Activated CD4-positive, alpha-beta T cell treated with anti-CD3 and anti-CD28 coated beads, Interleukin-2, Interleukin-4, amounts not matched to agents 100 ng/mL and 50 ng/mL, durations not matched to agents 16 hours and 8 hours (primary cell): ENCODE measurements at regions not wholly inside any gene's neighbourhood (a gene's known extent, or its start where the extent isn't known, plus 50 kb on each side); places are given as distances from the start of the nearest gene placed in this dataset.
"Not testable (repeated sequence)": the region's sequence is repeated elsewhere in the genome, so short reads cannot be mapped to it uniquely, and the experiment has no call there.

Experiments
- DNase-seq: peaks from one replicate; pipeline ENCODE4 v3.0.0-alpha.2; 2020; ENCODE audit warnings: low spot score

DNA sequence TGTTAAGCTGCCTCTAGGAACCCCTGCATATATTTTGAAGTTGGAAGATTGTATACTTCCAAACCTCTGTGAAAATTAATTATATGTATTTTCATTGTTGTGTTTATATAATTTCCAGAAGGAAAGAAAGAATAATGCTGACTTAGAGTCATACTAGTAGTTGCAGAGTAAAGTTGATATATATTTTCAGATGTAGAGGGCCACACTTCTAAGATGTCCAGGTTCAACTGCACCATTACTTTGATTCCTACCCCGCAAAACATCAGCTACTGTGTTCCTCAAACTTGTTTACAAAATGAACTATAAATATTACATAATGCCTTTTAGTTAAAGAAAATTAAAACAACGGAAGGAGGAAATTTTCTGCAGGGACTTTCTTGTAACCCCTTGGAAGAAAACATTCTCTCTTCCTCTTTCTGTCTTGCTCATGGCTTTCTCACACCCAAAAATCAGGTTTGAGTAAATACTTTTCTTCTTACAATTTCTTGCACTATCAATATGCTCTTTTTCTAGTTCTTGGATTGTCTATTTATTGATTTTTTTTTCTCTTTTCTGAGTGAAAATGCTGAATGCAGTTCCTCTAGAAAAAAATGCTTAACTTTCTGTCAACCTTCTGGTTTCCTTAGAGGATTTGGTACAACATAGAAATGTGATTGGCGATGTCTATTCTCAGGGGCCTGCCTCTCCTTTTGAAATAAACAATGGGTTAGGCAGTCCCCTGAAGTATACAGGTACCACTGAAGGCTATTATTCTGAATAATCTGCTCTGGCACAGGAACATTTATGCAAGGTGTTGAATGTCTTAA is 867.8 kb downstream of the TTLL7 start:
- DNase-seq = no peak

- DNase-seq = no peak
These were observed 869.8 kb downstream of the TTLL7 start for GRCh38 chr1:83129107-83129506.

GRCh38 chr1:83125456-83125855 is 873.5 kb downstream of the TTLL7 start:
- DNase-seq = no peak

DNA sequence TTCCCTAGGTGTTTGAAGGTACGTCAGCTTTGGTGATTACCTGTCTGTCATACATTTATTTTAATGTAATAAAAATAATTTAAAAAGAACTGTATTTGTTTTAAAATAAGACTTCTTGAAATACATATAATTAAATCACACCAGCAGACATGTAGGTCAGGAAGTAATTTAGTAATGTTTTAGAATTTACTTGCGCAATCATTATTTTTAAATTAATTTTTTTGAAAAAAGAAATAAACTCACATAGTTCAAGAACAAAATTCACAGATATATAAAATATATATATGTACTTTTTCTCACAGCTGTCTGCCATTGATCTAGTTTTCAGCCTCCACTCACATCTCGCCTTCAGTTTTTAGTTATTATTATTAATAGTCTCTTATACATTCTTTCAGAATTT is 875.9 kb downstream of the TTLL7 start:
- DNase-seq = no peak

DNA sequence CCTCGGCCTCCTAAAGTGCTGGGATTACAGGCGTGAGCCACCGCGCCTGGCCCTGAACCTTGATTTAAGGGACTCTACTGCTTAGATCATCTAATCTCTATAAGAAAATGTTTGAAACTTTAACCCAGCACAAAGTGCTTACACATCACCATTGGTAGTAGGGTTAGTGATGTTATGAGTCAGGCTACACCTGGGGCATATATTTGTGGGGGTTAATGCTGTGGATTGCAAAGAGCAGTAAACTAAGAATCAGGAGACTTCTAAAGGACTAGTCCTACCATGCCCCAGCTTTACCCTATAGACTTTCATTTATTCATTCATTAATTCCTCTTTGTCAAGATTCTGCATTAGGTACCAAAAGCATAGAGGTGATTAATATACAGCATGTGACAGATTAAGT is 880.5 kb downstream of the TTLL7 start:
- DNase-seq = no peak

DNA sequence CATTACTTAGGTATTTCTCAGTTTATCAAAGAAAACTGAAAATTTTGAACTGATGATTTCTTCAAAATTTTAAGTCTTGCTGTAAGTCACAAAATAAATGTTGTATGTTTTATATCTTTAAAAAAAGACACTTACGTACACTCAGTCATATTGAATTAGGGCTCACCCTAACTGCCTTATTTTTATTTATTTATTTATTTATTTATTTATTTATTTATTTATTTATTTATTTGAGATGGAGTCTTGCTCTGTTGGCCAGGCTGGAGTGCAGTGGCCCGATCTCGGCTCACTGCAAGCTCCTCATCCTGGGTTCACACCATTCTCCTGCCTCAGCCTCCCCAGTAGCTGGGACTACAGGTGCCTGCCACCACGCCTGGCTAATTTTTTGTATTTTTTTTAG is 881.9 kb downstream of the TTLL7 start:
- not testable (repeated sequence) for DNase-seq

DNA sequence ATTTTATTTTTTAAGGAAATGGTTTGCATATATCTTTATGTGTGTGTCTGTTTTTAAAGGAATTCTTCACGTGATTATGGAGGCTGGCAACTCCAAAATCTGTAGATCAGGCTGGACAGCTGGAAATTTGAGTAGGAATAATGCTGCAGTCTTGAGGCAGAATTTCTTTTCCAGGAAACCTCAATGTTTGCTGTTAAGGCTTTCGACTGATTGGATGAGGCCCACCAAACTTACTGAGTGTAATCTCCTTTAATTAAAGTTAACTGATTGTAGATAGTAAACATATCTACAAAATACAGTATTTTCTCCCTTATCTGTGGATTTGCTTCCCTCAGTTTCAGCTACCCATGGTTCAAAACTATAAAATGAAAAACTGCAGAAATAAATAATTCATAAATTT is 883.1 kb downstream of the TTLL7 start:
- no peak for DNase-seq

DNA sequence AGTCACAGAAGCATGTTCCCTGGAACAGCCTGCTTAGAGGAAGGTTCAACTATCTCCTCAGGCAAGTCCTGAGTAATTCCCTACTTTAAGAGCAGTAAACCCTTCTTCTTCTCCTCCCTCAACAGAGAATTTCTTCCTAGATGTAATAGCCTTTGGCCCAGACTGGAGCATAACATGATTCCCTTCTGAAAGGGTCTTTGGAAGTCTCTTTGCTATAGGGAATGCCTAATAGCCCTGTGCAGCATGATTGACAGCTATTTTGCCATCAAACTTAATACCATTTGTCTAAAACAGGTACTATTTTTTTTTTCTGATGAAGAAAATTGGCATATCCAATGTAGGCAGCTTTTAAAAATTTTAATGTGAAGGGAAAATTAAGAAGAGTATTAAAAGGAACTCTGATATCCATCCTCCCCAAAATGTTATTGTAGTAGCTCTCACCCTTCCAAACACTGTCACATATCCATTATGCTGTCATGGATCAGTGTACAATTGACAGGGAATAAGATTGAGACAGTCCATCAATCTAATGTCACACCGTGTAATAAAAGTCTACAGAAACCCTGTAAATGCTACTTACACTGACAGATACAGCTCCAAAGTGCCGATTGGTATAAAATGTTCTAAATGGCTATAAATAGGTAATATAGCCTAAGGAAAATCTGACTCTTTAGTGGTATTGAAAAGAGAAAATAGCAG is 884.6 kb downstream of the TTLL7 start:
- no peak for DNase-seq

GRCh38 chr1:83113652-83114051 is 885.3 kb downstream of the TTLL7 start:
- DNase-seq = no peak

DNA sequence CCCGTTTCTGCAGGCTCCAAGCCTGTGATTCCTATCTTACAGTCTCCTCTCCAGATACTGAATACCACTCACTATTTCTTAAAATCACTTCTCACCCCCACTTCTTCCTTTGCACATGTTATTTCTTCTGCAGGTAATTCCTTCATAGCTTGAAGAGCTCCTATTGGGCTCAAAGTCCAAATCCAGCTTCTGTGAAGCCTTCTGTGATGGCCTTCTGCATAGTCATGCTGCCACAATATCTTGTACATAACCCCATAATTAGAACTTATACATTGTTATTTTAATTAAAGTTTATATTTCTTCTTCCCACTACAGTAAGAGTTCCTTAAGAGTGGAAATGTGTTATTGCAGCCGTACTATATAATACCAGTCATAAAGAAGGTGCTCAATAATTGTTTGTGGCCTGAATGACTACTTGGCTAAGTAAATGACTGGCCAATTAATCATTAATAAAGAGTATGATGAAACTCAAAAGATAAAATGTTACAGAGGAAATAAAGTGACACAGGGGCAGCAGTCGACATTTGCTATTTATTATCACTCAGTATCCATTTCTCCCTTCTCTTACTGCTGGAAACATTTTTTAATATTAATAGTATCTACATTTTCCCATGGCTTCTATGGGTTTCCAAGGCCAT is 886.6 kb downstream of the TTLL7 start:
- no peak for DNase-seq

- no peak for DNase-seq
These were observed 888.8 kb downstream of the TTLL7 start for GRCh38 chr1:83110156-83110555.

- DNase-seq = peak; percentile 23
These were observed 889.2 kb downstream of the TTLL7 start for GRCh38 chr1:83109692-83110091.

DNA sequence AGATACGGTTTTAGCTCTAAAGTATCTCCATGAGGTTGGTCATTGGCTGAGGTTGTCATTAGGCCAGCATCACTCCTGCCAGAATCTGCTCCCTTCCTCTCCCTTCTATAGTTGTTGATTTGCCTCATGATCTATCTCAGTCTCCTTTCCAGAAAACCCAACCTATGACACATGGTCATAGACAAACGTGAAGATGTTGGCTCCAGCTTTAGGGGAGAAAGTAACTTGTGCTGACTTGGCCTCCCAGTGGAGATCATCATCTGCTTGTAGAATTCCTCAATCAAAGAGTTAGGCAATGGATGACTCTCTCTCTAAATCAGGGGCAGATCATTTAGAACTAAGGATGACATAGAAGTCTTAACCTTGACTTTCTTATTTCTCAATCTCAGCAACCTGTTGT is 894.4 kb downstream of the TTLL7 start:
- no peak for DNase-seq

- no peak for DNase-seq
These were observed 895.6 kb downstream of the TTLL7 start for GRCh38 chr1:83103341-83103740.

GRCh38 chr1:83102630-83103071 is 896.3 kb downstream of the TTLL7 start:
- DNase-seq = no peak

DNA sequence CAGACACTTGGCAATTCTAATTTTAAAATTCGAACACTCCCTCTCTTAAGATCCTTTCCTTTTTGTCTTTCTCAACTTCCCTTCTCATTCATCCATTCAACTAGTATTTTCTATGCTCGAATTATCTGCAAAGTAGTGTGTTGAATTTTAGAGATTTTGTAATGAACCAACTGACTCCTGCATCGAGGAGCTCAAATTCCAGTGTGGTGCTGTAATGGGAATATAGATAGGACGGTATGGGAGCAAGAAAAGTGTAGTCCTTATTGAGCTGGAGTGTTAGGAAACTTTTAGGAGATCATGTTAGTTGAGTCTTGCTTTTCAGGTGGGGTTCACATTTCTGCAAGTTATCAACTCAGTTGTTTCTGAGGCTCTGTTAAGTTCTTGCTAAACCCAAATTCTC is 897.5 kb downstream of the TTLL7 start:
- DNase-seq = no peak

GRCh38 chr1:83100133-83100532 is 898.8 kb downstream of the TTLL7 start:
- DNase-seq = no peak

DNA sequence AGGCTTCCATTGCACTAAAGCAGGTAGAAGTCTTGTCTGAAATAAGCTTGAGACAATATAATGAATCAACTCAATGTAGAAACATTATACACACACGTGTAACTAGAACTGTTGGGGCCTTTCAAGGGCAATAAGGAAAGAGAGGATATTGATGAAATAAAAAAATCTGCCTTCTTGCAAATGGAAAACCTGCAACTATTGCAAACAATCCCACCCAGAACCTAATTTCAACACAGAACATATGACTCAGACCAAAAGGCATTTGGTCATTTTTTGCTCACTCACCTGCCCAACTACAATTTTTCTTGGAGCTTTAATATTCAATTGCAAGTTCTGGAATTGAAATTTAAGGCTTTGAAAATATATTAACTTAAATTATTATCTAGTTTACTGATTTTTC is 900.1 kb downstream of the TTLL7 start:
- no peak for DNase-seq

GRCh38 chr1:83098131-83098530 is 900.8 kb downstream of the TTLL7 start:
- DNase-seq = no peak

DNA sequence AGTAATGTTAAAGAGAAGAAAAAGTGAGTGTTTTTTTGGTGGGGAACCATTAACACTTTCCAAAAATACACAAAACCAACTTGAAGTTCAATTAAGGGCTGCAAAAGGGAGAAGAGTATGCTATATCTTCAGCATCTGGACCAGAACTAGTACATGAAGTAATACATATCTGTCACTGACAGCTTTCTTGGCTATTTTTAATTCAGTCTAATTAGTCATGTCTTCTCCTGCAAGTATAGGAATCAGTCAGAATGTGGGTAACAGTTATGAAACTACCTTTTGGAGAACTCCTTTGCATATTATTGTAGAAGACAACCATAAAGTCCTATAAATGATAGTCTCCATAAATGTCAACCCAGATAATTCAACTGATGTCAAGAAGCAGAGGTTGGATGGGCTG is 901.2 kb downstream of the TTLL7 start:
- DNase-seq = no peak

GRCh38 chr1:83095570-83095969 is 903.4 kb downstream of the TTLL7 start:
- no peak for DNase-seq

GRCh38 chr1:83090195-83090594 is 908.7 kb downstream of the TTLL7 start:
- DNase-seq = no peak

DNA sequence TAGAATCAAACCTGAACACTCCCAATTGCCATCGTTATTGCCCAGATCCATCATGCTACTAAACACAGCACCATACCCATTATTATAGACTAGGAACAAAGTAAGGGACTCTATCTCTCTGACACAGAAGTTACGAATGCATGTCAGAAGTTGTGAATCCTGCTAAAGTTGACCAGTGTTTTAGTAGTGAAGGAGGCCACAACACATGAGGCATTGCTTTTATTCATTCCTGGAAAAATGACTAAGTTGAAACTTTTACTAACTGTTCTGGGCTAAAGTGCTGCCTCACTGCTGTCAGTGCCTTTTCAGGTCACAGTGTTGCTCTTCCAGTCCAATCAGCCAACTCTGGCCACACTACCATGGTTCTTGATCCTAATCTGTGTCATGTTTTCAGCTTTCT is 911.1 kb downstream of the TTLL7 start:
- DNase-seq = no peak
